NCI-H128 (cell line): ENCODE measurements at regions not wholly inside any gene's neighbourhood (a gene's known extent, or its start where the extent isn't known, plus 50 kb on each side); places are given as distances from the start of the nearest gene placed in this dataset.

Experiments
- DNase-seq: peaks from one replicate; lab custom pipeline; 2025; ENCODE audit not compliant: unreplicated experiment; lab: John Stamatoyannopoulos, UW

DNA sequence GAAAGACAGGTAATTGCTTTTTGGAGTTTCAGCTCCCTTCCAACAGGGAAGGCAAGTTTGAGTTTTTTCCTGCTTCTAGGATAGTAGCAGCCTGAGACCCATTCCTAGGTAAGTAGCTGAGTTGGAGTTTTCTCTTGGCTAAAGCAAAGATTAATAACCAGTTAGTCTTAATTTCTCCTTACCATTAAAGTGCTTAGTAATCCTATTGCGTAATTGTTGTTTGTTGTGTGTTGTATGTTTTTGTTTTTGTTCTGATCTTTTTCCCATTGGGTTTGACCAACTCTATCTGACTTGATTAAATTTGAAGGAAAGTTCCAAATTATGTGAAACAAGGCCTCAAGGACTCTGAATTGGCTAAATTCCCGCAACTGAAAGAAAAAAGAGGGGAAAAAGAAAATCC, 83.5 kb downstream of the TBX22 start:
- no peak for DNase-seq

DNA sequence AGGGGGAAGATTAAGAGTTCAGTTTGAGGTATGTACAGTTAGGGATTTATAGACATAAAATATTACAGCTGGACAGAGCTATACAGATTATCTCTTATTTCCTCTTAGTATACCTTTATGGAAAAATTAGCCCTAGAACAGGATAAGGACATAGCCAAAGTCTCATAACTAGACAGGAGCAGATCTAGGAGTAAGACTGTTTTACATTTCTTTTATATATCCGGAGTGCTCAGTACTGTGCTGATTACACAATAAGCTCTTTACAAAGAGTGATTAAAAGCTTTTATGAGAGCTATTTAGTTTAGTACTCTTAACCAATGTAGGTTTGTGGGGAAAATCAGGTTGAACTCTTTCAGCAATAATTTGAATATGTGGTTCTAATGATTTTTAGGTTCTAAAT, 105.8 kb downstream of the TBX22 start:
- no peak for DNase-seq

DNA sequence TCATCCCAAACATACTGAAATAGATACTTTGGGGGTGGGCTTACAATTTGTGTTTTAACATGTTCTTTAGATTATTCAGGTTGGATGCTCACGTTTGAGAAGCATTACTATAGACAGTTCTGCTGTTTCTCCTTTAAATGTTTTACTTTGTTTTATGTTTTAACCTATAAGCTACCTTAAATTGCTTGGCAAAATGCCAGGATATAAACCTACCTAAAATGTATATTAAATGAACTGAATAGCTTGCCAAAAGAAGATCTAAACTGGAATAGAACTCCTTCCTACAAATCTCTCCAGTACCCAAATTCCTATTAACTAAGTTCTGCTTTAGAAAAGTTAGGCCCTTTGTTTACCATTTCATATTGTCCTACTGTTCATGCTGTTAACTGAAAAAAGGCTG, 124.4 kb downstream of the TBX22 start:
- DNase-seq: no peak

DNA sequence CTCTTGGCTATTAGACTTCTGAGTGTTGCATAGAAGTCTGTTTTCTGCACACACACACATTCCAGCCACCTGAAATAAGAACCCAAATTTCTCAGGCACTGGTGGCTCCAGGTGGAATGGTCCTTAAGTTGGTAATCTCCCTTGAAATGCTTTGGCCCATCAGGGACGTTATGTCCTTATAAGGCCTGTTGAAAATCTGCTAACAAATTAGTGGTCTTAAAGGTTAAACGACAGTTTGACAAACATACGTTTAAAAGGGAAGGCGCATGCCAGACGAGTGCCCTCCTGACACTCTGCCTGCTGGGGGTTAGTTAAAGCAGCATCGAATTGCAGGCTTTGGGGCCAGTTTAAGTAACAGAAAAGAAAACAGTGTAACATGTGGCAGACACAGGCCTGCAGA, 125.0 kb downstream of the TBX22 start:
- no peak for DNase-seq

GRCh38 chrX:80170581-80170980, 156.0 kb downstream of the TBX22 start:
- DNase-seq: no peak

GRCh38 chrX:80173261-80173660, 158.7 kb downstream of the TBX22 start:
- no peak for DNase-seq

DNA sequence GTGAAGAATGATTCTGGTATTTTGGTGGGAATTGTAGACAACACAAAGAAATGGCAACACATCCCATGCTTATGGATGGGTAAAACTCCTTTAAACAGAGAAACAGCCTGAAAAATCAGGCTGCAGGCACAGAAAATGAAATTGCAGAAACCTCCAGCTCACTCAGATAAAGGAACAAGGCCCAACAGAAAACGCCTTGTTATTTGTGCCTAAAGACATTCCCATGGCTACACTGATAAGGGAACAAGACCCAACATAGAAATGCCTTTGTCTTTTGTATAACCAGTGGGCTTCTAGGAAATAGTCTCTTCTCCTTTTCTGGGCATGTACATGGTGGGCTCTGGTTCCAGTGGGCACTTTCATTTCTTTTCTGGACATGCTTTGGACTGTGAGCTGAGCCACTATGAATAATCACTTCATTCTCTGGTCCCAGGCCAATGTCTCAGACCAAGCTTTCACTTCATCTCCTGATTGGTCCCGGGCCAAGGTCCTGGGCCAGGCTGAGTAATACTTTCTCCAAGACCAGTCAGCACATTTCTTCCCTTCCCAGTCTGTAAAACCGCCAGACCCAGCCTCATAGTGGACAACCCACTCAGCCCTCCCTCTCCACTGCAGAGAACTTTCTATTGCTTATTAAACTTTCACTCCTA, 160.5 kb downstream of the TBX22 start:
- DNase-seq: no peak

DNA sequence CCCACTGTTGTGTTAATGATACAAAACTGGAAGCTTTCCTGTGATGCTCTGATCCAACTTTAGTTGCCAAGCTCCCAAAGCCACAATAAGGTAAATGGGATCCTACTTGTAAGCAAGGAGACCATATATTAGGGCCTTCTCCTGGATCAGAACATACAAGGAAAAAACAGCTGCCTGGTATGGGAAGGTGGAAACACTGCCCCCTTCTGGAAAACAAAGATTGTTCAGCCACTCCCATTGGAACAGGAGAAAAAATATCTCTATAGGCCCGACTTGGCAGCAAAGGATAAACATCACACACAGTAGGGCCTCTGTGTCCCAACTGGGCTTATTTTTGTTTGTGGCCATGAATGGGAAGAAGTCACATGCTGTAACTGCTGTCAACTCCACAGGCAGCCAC, 166.5 kb downstream of the TBX22 start:
- no peak for DNase-seq

GRCh38 chrX:80184854-80185253, 170.3 kb downstream of the TBX22 start:
- DNase-seq: no peak

GRCh38 chrX:80206647-80207046, 192.1 kb downstream of the TBX22 start:
- DNase-seq: no peak

GRCh38 chrX:80207327-80207726, 192.8 kb downstream of the TBX22 start:
- no peak for DNase-seq

DNA sequence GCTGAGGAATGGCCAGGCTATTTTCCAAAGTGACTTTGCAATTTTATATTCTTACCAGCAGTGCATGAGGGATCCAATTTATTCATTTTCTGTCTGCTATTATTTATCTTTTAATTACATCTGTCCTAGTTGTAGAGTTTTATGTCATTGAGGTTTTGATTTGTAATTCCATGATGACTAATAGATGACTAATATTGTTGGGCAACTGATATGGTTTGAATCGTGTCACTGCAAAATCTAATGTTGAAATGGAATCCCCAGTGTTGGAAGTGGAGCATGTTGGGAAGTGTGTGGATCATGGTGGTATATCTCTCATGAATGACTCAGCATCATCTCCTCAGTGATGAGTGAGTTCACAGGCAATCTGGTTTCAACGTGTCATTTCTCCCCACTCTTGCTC, 201.5 kb downstream of the TBX22 start:
- no peak for DNase-seq

DNA sequence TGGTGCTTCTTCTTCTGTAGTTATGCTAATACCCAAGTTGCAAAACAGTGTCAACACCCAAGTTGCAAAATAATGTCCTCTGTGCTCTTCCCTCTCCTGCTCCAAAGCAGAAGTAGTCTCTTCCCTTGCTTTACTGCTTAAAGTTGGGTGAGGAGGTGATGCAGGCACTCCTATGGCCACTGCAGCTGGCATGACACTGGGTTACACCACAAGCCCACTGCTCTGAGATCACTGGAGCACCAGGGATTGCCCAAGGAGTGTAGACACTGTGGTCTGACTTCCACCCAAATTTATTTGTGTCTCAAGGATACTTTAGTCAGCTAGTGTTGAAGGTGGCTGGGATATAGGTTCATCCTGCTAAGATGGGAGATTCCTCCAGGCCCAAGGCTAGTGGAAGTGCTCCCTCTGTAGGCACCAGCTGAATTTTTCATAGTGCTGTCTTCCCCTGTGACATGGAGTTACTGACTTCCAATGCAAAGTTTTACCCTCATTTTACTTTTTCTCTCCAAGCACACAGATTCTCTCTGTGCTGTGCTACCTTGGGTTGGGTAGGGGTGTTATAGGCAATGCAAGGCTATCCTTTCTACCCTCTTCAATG, 196.2 kb upstream of the TENT5D start:
- no peak for DNase-seq

GRCh38 chrX:80229626-80230025, 190.6 kb upstream of the TENT5D start:
- no peak for DNase-seq

DNA sequence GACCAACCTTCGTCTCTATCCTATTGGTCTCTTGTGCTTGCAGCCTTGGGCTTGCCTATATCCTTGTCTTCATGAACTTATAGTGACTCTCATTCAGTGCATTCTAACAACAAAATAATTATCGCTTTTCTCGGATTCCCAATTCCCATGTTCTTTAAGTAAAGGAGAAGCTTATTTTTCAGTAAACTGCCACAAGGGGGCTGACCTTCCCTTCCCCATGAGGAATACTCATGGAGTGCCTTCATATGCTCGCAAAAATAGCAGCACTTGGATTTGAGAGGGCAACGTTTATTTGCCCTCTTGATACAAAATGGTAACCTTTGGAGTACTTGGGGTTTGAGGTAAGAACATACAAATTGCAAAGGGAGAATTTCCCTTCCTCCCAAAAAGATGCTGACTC, 183.2 kb upstream of the TENT5D start:
- DNase-seq: no peak

DNA sequence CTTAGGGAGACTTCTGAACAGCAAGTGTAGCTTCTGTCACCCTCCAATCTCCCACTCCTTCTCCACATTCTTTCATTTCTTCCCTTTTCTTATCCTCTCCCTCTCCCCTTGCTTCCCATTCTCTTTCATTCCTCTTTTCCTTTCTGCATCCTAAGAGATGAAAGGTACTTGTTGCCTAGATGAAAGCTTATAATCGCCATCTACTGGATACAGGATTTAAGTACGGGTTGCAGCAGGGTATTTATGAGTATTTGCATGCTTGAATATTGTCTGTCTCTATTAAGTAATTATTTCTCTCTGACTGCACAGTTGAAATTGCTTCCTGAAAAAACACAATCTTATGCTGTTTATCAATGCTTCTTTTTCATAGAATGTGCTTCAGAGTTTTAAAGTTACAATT, 174.0 kb upstream of the TENT5D start:
- no peak for DNase-seq

DNA sequence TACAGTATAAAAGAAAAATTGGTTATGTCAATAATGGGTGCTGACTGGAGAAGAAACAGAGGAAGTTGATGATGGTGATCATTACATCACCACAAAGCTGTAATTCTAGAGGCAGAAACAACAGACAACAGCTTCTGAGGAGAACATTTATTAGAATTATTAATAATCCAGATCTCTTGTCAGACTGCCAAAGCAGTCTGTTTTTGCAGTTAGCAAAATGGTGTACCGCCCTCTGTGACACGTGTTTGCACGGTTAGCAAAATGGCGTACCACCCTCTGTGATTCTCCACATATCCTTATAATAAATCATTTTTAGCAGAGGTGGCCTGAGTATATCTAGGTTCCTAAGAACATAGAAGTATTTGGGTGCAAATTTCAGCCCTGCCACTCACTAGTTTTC, 154.0 kb upstream of the TENT5D start:
- DNase-seq: no peak

- DNase-seq: no peak
These were observed 153.3 kb upstream of the TENT5D start for GRCh38 chrX:80266979-80267378.

- DNase-seq: no peak
These were observed 152.5 kb upstream of the TENT5D start for GRCh38 chrX:80267790-80268189.

- DNase-seq: no peak
These were observed 137.7 kb upstream of the TENT5D start for GRCh38 chrX:80282535-80282934.

- DNase-seq: no peak
These were observed 135.0 kb upstream of the TENT5D start for GRCh38 chrX:80285131-80285773.

DNA sequence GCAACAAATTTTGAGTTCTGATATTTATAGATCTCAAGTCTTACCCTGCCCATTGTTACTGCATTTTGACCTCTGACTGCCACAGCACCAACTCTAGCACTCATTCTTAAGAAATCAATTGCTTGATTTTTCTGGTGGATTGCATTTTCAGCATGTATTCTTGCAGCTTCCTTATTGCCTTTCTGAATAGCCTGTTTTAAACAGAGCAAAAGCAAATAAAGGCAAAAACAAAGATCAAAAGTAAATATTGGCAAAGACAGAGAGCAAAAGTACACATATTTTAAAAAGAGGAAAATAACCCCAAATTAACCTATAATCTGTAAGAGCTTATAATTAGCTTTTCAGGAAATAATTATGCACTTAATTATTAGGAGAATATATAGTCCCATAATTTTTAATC, 129.4 kb upstream of the TENT5D start:
- DNase-seq: no peak

- DNase-seq: no peak
These were observed 126.9 kb upstream of the TENT5D start for GRCh38 chrX:80293354-80293753.
